GM19467 (cell line): ENCODE measurements at regions not wholly inside any gene's neighbourhood (a gene's known extent, or its start where the extent isn't known, plus 50 kb on each side); places are given as distances from the start of the nearest gene placed in this dataset.
"Not testable (repeated sequence)": the region's sequence is repeated elsewhere in the genome, so short reads cannot be mapped to it uniquely, and the experiment has no call there.

Experiments
- ATAC-seq: cut with Tn5 transposase; IDR thresholded peaks from one replicate; pipeline ENCODE4 v1.9.1; 2021; ENCODE audit warnings: mild to moderate bottlenecking, moderate library complexity; ENCODE audit not compliant: unreplicated experiment

DNA sequence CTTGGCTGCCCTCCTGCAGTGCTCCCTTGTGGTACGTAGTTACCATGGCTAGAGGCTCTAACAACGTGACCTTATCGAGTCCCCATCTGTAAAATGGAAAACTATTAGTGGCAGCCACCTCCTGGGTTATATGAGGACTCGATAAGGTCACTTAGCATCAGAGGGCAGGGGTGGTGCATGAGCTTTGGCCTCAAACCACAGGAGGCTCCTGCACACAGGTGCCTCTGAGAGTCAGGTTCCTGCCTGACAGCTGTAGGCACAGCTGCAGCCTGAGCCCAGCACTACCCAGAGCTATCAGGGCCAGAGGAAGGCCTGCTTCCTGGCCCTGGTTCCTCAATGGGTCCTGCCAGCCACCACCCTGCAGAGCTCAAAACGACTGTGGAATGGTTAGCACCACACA is 57.2 kb upstream of the SEC14L1 start:
- ATAC-seq: no peak

DNA sequence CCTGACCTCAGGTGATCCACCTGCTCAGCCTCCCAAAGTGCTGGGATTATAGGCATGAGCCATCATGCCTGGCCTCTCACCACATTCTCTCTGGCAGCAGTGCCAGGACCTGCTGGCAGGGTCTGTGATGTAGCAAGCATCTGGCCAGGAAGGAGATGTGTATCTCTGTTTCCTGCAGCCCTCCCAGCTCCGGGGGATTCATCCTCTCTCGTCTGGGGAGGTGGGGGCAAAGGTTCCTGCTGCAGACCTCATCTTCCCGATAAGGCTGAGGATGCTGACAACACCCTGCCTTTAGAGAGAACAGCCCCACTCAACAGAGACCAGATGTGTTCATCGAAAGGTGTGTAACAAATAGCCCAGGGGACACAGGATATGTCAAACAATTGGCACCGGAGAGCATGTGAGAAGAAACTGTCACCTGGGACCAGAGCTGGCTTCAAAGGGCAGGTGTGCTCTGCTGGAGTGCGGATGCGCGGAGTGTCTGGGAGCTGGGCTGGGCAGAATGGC is 54.8 kb upstream of the SEC14L1 start:
- ATAC-seq: no peak

DNA sequence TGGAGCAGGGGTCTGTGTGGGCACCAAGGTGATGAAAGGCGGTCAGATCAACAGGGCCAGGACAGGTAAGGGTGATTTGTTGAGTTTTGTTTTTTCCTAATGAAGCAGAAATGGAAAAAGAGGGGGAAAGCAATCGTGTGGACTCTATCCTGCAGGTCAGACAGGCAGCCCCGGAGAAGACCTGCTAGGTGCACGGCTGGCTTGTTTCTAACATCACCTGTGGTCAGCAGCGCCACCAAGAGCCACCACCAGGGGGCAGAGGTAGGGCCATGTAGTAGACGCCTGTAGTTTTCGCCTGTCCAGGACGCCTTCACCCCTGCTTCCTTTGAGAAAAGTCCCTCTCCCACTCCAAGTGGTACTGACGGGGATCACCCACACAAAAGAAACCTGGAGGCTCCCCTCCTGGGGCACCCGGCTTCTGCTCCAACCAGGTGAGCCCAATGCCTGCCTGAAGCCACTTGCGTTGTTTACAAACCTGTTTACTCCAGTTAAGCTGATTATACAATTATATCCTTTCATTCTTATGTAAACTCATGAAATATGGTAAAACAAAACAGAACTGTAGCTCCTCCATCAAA is 54.2 kb upstream of the SEC14L1 start:
- ATAC-seq: no peak

DNA sequence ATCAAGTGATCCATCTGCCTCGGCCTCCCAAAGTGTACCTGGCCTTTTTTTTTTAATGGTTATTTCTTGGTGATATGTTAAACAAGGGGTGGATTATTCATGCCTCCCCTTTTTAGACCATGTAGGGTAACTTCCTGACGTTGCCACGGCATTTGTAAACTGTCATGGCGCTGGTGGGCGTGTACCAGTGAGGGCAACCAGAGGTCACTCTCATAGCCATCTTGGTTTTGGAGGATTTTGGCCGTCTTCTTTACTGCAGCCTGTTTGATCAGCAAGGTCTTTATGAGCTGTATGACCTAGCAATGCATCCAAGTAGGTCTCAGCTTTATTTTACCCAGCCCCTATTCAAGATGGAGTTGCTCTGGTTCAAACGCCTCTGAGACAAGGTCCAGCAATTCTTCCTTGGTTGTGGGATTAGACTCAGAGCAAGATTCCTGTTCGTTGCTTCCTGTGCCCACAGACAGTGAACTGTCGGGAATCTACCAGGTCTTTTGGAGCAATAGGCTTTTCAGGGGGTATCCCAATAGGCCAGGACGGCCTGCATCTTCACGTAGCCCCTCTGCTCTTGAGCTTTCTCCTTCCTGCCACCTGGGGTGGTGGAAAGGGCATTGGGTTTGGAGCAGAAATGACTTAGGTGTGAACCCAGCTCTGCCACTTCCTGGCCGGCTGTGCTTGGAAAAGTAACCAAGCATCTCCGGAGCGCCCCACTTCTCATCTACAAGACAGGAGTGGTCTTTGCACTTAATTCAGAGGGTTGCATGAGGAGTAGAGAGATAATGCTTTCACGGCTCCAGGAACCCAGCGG is 52.9 kb upstream of the SEC14L1 start:
- ATAC-seq: no peak

DNA sequence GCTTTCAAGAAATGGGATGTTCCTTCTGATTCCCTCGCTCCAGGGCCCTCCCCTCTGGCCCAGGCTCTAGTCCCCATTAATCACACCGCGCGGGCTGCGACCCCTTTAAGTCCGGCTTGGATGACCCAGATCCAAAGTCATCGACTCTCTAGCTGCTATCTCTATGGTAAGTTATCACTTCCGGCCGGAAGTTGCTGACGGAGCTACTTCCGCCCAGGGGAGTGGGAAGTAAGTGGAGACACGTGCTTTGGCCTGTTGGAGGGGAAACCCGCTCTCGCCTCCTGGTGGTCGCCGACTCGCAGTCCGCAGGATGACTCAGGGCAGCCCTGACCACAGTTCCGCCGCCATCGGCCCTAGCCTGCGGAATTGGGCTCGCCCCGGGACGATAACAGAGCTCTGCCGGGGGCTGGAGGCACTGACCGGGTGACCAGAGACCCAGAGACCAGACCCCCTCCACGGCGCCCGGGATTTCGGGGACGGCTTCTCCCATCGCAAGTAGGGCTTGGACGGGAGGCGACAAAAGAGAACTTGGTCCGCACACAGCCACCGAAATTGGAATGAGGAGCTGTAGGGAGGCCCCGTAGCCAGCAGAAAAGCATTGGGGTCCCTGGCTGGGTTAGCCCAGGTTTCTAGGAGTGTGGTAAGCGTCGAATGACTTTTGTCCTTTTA is 52.2 kb upstream of the SEC14L1 start:
- peak; percentile 89 for ATAC-seq

DNA sequence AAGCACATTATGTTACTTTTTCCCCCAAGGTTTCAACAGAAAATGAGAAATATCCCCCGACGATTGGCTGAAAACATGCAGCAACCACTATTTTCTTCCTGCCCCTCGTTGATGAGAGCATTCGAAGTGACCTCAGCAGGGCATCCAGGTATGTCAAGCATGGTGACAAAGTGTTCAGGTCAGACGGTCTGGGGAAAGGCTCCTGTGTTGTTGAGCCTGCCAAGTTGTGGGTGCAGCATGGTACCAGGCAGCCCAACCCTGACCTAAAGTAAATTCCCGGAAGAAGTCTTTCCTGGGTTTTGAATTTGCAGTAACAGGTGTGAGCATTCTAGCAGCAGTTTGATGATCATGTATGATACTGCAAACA is 51.7 kb upstream of the SEC14L1 start:
- no peak for ATAC-seq

DNA sequence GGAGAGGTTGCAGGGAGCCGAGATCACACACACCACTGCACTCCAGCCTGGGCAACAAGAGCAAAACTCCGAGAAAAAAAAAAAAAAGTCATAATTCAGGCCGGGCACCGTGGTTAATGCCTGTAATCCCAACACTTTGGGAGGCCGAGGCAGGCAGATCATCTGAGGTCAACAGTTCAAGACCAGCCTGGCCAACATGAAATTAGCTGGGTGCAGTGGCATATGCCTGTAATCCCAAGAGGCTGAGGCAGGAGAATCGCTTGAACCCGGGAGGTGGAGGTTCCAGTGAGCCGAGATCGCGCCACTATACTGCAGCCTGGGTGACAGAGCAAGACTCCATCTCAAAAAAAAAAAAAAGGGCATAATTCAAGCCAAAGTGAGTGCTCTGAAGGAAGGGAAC is 50.8 kb upstream of the SEC14L1 start:
- not testable (repeated sequence) for ATAC-seq

DNA sequence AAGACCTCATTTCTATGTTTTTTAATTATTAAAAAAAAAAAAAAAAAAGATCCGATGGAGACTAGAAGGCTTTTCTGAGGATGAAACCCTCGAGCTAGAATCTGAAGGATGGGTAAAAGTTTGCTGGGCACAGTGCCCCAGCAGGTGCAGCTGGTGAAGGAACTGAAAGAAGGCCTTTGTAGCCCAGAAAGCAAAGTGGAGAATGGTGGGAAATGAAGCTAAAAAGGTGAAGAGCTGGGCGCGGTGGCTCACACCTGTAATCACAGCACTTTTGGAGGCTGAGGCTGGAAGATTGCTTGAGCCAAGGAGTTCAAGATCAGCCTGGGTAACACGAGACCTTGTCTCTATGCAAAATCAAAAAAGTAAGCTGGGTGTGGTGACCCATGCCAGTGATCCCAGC is 50.3 kb upstream of the SEC14L1 start:
- no peak for ATAC-seq
